DND-41 (cell line): ENCODE measurements at regions not wholly inside any gene's neighbourhood (a gene's known extent, or its start where the extent isn't known, plus 50 kb on each side); places are given as distances from the start of the nearest gene placed in this dataset.

Source experiments
- EZH2 ChIP-seq: IDR thresholded peaks from 3 replicates; pipeline ENCODE4 v1.6.1; 2012; ENCODE audit warnings: borderline replicate concordance, low read depth, mild to moderate bottlenecking, moderate library complexity, low read length, inconsistent platforms; ENCODE audit not compliant: severe bottlenecking
- TF ChIP-seq, protein P1 (sequence below): IDR thresholded peaks from 2 replicates; pipeline ENCODE4 v1.5.1; 2012; ENCODE audit warnings: borderline replicate concordance, low read length, moderate library complexity, mild to moderate bottlenecking; ENCODE audit not compliant: poor library complexity, severe bottlenecking; ENCODE audit errors: extremely low read depth

GRCh38 chr22:49637255-49637760, 190.4 kb downstream of the BRD1 start:
- TF ChIP-seq, protein P1, sequence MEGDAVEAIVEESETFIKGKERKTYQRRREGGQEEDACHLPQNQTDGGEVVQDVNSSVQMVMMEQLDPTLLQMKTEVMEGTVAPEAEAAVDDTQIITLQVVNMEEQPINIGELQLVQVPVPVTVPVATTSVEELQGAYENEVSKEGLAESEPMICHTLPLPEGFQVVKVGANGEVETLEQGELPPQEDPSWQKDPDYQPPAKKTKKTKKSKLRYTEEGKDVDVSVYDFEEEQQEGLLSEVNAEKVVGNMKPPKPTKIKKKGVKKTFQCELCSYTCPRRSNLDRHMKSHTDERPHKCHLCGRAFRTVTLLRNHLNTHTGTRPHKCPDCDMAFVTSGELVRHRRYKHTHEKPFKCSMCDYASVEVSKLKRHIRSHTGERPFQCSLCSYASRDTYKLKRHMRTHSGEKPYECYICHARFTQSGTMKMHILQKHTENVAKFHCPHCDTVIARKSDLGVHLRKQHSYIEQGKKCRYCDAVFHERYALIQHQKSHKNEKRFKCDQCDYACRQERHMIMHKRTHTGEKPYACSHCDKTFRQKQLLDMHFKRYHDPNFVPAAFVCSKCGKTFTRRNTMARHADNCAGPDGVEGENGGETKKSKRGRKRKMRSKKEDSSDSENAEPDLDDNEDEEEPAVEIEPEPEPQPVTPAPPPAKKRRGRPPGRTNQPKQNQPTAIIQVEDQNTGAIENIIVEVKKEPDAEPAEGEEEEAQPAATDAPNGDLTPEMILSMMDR, result no peak
- TF ChIP-seq EZH2, result no peak
